Stimulated activated CD8-positive, alpha-beta memory T cell treated with anti-CD3 and anti-CD28 coated beads, Interleukin-7, amount 100 ng/mL, for 1 hour (primary cell): ENCODE measurements at regions not wholly inside any gene's neighbourhood (a gene's known extent, or its start where the extent isn't known, plus 50 kb on each side); places are given as distances from the start of the nearest gene placed in this dataset.

Experiments used
- DNase-seq, 2 donors: peaks; one replicate each; pipeline ENCODE4 v3.0.0-alpha.2; 2020; ENCODE audit warnings: low read depth in 2 of 2

GRCh38 chr2:128788636-128789220 is 470.1 kb upstream of the HS6ST1 start:
- DNase-seq, result no peak

DNA sequence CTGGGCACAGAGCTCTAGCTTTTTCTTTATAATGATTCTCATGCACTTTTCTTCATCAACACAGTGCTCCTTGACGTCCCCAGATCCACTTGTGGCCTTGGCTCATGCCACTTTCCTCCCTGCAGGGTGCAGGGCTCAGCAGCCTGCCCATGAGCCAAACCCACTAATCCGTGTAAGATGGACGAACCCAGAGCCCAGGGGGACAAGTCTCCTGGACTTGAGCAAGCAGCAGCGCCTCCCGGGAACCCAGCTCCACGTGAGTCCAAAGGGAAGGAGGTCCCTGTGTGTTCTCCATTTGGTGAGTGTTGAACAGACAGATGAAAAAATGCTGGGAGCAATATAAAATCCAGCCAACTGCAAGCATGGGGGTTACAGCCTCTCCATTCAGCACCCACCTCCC is 470.6 kb upstream of the HS6ST1 start:
- DNase-seq, result no peak

GRCh38 chr2:128789776-128790455 is 471.2 kb upstream of the HS6ST1 start:
- no peak for DNase-seq

- no peak for DNase-seq
Measured at GRCh38 chr2:128790541-128791001, 471.9 kb upstream of the HS6ST1 start.

DNA sequence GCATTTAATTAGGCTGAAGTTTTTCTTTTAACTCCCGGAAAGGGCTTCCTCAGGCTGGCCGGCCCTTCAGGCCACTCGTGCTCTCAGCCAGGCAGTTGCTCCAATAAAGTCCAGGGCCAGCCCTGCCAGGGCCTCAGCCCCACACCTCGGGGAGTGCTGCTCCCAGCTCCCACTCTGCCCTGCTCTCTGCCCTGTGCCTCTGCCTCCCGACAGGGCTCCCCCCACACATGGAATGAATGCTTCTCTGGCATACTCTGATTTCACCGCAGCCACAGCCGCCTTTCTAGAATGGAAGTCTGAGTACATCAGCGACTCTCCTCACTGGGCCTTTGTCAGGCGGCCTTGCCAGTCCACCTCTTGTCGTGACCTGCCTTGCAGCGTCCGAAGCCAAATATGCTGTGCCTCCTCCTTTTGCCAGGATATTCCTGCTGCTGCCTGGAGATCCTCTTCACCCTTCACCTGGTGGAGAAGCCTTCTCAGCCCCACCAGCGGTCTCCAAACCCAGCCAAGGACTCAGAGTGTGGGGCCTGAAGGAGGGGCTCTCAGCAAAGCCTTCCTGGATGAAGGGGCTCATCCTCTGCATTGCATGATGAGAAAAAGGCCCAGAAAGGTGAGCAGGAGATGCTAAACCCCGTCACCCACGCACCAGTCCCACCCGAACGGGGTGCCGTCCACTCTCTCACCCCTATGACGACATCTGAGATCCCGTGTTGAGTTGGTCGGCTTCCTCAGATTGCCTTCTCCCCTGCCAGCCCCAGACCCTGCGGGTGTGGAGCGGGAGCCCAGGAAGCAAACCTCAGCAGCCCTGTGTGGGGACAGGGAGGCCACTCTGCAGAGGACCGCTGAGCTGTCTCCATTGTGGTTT is 472.7 kb upstream of the HS6ST1 start:
- no peak for DNase-seq

DNA sequence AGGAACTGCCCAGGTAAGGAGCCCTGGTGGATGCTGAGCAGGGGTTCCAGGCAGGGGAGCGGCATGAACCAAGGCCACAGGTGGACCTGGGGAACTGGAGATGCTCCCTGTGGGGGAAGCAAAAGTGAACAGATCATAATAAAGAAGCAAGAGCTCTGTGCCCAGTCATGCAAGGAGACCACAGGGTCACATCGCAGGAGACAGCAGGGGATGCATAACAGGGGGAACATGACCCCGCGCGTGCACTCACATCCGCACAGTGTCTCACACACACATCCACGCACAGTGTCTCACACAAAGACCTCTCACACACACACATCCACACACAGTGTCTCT is 473.3 kb upstream of the HS6ST1 start:
- no peak for DNase-seq

DNA sequence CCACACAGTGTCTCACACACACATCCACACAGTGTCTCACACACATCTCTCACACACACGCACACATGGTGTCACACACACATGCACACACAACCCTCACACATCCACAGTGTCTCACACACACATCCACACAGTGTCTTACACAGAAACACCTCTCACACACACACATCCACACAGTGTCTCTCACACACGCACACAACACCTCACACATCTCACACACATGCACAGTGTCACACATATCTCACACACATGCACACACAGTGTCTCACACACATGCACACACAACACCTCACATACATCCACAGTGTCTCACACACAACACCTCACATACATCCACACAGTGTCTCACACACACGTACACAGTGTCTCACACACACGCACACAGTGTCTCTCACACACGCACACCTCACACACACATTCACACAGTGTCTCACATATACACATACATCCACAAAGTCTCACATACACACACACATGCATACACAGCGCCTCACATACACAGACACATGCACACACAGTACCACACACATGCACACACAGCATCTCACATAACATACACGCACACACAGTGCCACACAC is 473.9 kb upstream of the HS6ST1 start:
- no peak for DNase-seq

GRCh38 chr2:128793404-128793803 is 474.7 kb upstream of the HS6ST1 start:
- DNase-seq, result no peak

DNA sequence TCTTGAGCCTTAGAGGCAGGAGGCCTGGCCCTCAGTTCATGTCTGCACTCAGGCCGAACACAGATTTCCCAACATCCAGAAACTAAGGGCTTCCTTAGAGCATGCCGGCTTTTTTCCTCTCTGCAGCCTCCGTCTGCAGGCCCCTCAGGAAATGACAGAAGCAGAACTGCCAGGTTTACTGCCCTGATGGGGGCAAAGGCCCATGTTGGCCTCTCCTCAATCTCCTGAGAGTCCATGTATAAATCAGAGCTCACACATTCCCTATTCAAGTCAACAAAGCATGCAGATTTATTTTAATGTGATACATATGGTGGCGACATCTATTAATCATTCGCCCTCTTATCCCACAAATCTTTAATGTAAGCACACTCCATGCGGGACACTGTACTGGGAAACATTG is 475.6 kb upstream of the HS6ST1 start:
- no peak for DNase-seq

DNA sequence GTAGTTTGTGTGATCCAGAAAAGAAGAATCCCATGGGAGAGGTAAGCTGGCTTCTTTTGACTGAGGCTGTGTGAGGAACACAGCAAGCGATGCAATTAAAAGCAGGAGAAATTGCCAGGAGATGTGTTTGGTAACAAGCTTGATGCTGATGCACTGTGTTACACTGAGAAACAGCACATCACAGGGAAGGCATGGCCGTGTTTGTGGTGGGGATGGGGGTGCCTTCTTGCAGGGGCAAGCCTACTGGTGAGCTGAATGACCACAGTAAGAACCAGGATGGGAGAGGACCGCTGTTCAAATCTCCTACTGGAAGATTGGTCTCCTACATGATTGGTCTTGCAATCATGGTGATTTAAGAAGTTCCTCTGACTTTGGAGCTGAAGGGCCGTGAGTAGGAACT is 477.7 kb upstream of the HS6ST1 start:
- DNase-seq, result no peak

DNA sequence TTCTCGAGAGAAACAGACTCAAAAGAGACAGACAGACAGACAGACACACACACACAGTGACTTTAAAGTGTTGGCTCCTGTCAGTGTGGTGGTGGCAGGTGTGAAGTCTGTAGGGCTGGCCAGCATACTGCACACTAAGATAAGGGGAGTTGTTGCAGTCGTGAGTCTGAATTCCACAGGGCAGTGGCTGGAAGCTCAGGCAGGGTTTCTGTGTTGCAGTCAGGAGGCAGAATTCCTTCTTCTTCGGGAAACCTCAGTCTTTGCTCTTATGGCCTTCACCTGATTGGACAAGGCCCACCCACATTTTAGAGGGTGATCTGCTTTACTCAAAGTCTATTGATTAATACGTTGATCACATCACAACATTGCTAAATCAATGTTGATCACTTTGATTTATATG is 478.4 kb upstream of the HS6ST1 start:
- DNase-seq, result no peak

DNA sequence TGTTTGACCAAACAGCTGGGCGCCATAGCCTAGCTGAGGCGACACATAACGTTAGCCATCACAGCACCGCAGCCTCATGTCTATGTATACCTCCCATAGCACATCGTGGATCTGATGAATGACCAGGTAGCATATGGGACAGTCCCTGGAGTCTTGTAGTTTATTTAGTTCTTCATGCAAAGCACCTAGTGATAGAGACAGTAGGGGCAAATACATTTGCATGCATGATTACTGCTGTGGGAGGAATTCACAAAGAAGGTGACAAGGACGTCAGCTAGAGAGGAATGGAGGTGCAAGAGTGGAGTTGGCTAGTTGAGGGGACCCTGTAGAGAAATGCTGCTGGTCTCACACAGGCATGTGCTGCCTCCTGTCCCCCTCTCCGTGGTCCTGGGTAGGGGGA is 478.9 kb upstream of the HS6ST1 start:
- no peak for DNase-seq

- DNase-seq, result no peak
Measured at GRCh38 chr2:128797937-128798336, 479.3 kb upstream of the HS6ST1 start.

DNA sequence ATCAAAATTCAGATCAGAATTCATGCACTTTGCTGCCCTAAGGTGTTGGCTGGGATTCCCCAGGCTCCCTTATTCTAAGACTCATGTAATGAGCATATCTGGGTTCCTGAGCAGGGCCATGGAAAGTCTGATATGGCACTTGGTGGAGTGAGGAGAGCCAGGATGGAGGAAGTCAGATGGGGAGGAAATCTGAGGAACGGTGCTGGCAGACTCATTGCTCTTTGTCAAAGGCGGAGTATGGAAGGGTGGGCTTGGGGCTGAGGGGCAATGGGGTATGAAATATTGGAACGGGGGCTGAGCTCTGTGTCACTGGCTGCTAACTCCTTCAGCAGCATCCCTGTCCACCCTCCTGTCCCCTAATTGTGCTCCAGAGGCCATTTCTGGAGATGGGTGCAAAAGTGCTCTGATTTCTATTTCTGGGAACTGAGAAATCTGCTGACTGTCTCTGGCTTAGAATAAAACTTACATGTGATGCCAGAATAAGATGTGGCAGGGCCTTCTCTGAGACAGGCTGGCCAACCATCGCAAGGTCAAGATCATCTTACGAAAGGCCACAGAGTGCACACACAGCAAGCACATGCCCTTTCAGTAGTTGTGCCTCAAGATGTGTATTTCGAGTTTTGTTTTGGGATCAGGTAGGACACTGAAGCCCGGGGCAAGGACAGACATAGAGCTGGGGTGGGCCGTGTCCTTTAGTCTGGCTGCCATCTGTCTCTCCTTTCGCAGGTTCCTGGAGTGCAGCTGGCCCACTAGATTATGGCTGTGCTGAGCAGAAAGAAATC is 480.0 kb upstream of the HS6ST1 start:
- DNase-seq, result no peak

DNA sequence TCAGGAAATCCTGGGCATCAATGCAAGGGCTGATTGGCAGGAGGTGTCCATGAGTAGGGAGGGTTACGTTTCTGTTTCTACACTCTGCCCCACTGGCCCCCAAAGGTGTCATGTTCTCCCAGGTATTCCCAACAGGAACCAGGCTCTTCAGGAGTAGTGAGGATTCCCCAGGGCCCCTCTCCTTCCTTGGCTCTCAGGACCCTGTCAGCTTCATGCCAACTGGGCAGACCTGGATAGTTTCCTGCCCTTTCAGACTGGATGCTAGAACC is 480.6 kb upstream of the HS6ST1 start:
- no peak for DNase-seq

- no peak for DNase-seq
Measured at GRCh38 chr2:128799730-128800129, 481.1 kb upstream of the HS6ST1 start.

GRCh38 chr2:128801576-128801975 is 482.9 kb upstream of the HS6ST1 start:
- no peak for DNase-seq

- no peak for DNase-seq
Measured at GRCh38 chr2:128803222-128803621, 484.6 kb upstream of the HS6ST1 start.

- DNase-seq, result no peak
Measured at GRCh38 chr2:128805237-128805636, 486.6 kb upstream of the HS6ST1 start.

GRCh38 chr2:128805918-128806317 is 487.2 kb upstream of the HS6ST1 start:
- no peak for DNase-seq

DNA sequence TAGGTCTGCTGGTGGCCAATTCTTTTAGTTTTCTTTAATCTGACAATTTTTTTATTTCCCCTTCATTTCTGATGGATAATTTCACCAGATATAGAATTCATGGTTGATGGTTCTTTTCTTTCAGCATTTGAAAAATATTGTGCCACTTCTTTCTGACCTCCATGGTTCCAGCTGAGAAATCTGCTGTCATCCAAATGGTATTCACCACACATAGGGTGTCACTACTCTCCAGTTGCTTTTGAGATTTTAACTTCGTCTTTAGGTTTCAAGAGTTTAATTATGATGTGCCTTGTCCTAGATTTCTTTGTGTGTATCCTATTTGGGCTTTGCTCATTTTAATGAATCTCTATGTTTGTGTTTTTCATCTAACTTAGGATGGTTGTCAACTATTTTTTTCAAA is 488.6 kb upstream of the HS6ST1 start:
- DNase-seq, result no peak
